Prostate gland (tissue), 2 donors: ENCODE measurements at regions not wholly inside any gene's neighbourhood (a gene's known extent, or its start where the extent isn't known, plus 50 kb on each side); places are given as distances from the start of the nearest gene placed in this dataset.
"Not testable (repeated sequence)": the region's sequence is repeated elsewhere in the genome, so short reads cannot be mapped to it uniquely, and the experiment has no call there.

Experiments used
- DNase-seq: peaks from one replicate; pipeline ENCODE4 v3.0.0-alpha.2; 2019; ENCODE audit warnings: low spot score
- H3K27ac ChIP-seq, 2 donors: fragments of 200-600 bp; sonication (generic); 2 replicates each; pipeline ENCODE4 v1.5.1; 2017 to 2019
- H3K27me3 ChIP-seq: fragments of 200-600 bp; sonication (generic); replicated peaks from 2 replicates; pipeline ENCODE4 v1.5.1; 2019; ENCODE audit not compliant: insufficient read depth
- H3K36me3 ChIP-seq, 2 donors: fragments of 200-600 bp; sonication (generic); 1 replicate in 1 of 2; 2 replicates in 1 of 2; pipeline versions ENCODE4 v1.5.1 to v1.8.1; 2017 to 2019
- H3K4me1 ChIP-seq: fragments of 200-600 bp; sonication (generic); replicated peaks from 2 replicates; pipeline ENCODE4 v1.5.1; 2019
- H3K4me3 ChIP-seq, 2 donors: fragments of 200-600 bp; sonication (generic); 2 replicates each; pipeline ENCODE4 v1.5.1; 2017 to 2019
- H3K9me3 ChIP-seq: fragments of 200-600 bp; sonication (generic); 2 replicates; pipeline ENCODE4 v1.5.1; 2017
- POLR2A ChIP-seq: fragments of 450-650 bp; IDR thresholded peaks from one replicate; pipeline ENCODE4 v1.6.1; 2016; ENCODE audit warnings: antibody characterized with exemption, mild to moderate bottlenecking
- POLR2AphosphoS5 ChIP-seq: sonication (generic); formaldehyde crosslinking; IDR thresholded peaks from one replicate; pipeline ENCODE4 v1.6.1; 2017; ENCODE audit warnings: antibody characterized with exemption
- WGBS: methylation state at CpG from one replicate; pipeline ENCODE4 v1.1.5; 2018; 5-methylcytosine and 5-hydroxymethylcytosine counted together
- intact Hi-C: fragments of 100-400 bp; cut with DNase I; formaldehyde crosslinking; loops from one replicate; pipeline ENCODE4 v1.14.2; 2022
- TF ChIP-seq, protein P1 (sequence below), 4 experiments: fragments of 200-600 bp in 2 of 4; fragments of 450-650 bp in 2 of 4; sonication (generic) in 2 of 4; IDR thresholded peaks; 1 replicate in 3 of 4; 2 replicates in 1 of 4; pipeline ENCODE4 v1.5.1; 2016 to 2019; ENCODE audit warnings: antibody characterized with exemption in 4 of 4, mild to moderate bottlenecking in 2 of 4, moderate library complexity in 2 of 4

DNA sequence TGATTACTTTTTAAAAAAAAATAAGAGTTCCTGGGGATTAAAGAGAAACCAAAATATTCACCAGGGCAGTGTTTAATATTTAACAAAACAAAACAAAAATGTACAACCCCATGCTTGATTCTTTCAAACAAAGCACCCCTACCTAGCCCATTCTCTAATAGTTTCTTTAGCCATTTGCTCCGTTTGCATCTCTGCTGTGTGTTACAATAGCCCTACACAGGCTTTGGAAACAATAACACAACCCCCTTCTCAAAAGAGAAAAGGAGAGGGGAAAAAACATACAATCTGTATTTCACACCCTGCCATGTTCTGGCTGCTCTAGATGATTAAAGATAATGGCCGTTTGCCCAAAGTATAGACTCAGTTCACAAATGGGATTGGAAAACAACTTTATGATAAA lies 302.9 kb downstream of the CPS1 start:
- no peak for DNase-seq
- intact Hi-C loops, result no loop called here
- Histone ChIP-seq H3K9me3 (no peaks in the 10 kb centered on the region), H3K36me3 (no peaks in the 10 kb centered on the region), H3K4me3 (no peak overlapping the region), H3K27ac (no peak overlapping the region), H3K27me3 (no peaks in the 10 kb centered on the region), H3K4me1 (no peaks in the 10 kb centered on the region)
- no peak for TF ChIP-seq POLR2AphosphoS5
- TF ChIP-seq POLR2A, result no peak
- TF ChIP-seq, protein P1, sequence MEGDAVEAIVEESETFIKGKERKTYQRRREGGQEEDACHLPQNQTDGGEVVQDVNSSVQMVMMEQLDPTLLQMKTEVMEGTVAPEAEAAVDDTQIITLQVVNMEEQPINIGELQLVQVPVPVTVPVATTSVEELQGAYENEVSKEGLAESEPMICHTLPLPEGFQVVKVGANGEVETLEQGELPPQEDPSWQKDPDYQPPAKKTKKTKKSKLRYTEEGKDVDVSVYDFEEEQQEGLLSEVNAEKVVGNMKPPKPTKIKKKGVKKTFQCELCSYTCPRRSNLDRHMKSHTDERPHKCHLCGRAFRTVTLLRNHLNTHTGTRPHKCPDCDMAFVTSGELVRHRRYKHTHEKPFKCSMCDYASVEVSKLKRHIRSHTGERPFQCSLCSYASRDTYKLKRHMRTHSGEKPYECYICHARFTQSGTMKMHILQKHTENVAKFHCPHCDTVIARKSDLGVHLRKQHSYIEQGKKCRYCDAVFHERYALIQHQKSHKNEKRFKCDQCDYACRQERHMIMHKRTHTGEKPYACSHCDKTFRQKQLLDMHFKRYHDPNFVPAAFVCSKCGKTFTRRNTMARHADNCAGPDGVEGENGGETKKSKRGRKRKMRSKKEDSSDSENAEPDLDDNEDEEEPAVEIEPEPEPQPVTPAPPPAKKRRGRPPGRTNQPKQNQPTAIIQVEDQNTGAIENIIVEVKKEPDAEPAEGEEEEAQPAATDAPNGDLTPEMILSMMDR (IDR thresholded peaks at IDR 0.05), result no peak
- WGBS, result 30% methylated on average over 2 of the region's 2 CpGs

DNA sequence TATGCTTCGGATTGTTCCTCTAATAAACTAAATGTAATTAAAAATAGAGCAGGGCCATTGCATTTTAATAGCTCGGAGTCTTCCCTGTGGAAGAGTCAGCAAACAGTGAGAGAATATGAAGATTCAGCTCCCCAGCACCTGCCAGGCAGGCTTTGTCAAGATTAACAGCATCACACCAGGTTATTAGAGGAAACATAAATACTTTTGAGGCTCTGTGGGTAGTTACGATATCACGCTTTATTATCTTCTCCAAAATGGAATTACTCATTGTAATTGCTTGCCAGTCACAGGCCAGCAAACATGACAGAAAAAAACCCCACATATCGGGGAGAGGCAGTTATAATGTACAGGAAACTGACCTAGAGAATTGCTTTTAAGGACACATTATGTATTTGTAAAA lies 303.9 kb downstream of the CPS1 start:
- intact Hi-C loops, result no loop called here
- no peaks in the 10 kb centered on the region for H3K36me3 ChIP-seq
- no peaks in the 10 kb centered on the region for H3K9me3 ChIP-seq
- H3K4me3 ChIP-seq, result no peak overlapping the region
- no peak overlapping the region for H3K27ac ChIP-seq
- 29% methylated on average over 5 of the region's 5 CpGs for WGBS
- no peaks in the 10 kb centered on the region for H3K4me1 ChIP-seq
- no peak for DNase-seq
- TF ChIP-seq POLR2A (no peak), POLR2AphosphoS5 (no peak)
- TF ChIP-seq, protein P1 (IDR thresholded peaks at IDR 0.05), result no peak
- no peaks in the 10 kb centered on the region for H3K27me3 ChIP-seq

DNA sequence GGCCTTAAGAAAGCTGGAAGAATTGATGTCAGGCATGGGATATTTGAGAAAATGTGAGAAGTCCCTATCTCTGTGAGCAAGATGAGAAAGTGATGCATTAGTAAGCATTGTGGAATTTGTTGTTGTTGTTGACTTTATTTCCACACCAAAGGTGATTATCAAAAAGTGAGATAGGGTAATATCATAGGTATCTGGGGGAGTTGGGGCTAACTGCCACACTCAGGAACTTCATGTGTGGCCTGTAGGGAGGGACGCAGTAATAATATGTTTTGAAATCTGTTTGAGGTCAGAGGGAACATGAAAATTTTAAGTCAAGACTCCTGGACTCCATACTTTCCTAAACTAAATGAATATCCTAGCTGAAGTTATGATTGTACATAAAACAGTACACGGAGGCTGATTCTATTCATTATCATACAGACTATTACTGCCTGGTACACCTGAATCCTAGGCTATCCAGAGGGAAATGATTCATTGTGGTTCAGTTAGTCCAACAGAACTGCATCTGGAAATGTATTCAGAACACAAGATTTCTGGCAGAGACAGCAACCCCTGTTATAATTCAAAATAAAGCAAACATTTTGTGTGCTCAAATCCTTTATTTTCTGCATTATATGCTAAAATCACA lies 304.8 kb downstream of the CPS1 start:
- no peak overlapping the region for H3K4me3 ChIP-seq
- no peaks in the 10 kb centered on the region for H3K4me1 ChIP-seq
- H3K9me3 ChIP-seq, result no peaks in the 10 kb centered on the region
- H3K36me3 ChIP-seq, result no peaks in the 10 kb centered on the region
- TF ChIP-seq, protein P1 (IDR thresholded peaks at IDR 0.05), result no peak
- no peak for TF ChIP-seq POLR2A
- TF ChIP-seq POLR2AphosphoS5, result no peak
- no peak overlapping the region for H3K27ac ChIP-seq
- intact Hi-C loops, result no loop called here
- no peaks in the 10 kb centered on the region for H3K27me3 ChIP-seq
- no peak for DNase-seq
- 80% methylated on average over 2 of the region's 2 CpGs for WGBS

DNA sequence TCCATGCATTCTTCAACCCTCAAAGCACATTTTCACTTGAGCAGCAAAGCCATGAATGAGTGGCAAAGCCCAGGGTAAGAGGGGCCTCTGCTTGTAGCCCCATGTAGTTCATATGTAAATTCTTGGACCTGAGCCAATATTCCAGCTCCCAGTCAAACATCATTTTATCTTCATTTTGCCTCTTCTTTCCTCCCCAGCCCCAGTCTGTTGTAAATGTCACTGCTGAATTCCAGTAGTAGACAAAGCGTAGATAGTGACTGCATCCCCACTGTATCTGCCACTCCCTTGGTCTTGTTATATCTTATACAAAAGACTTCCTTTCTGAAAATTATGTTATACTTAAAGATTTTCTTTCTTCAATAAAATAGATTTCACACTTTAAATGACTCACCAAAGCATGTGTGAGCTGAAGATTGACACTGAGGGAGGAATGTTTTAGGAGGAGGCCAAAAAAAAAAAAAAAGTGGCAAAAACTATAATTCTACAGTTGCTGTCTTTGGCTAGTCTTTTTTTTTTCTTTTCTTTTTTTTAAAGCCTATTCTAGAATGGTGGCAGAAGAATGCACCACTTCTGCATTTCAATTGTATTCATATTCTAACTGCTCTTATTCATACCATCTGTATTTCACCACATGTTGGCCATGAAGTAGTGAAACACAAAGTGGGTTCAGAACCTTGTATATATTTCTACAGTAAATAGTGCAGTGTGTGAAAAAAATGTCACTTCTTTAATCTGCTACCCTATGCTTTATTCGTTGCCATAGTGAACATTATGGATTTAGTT lies 306.1 kb downstream of the CPS1 start:
- WGBS, result 76% methylated on average over 2 of the region's 2 CpGs
- Histone ChIP-seq H3K36me3 (no peaks in the 10 kb centered on the region), H3K4me1 (no peaks in the 10 kb centered on the region), H3K27ac (no peak overlapping the region), H3K9me3 (no peaks in the 10 kb centered on the region), H3K27me3 (no peaks in the 10 kb centered on the region), H3K4me3 (no peak overlapping the region)
- intact Hi-C loops, result no loop called here
- TF ChIP-seq POLR2A (no peak), POLR2AphosphoS5 (no peak)
- TF ChIP-seq, protein P1 (IDR thresholded peaks at IDR 0.05), result no peak
- DNase-seq, result no peak

DNA sequence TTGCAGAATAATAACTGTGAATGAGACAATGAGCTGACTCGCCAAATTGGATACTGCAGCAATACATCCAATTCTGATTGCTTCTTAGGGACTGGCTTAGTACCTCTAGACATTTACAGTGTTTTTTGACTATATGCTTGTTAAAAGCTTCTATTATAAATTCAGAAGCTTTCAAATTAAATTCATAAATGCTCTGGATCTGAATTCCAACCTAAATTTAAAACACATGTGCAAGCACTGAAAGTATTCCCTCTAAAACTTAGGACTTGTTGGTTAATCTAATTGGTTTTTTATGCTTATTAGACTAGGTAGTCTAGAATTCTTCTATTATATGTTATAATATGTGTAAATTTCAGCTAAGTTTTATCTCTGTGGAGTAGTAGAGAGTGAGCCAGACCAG lies 306.9 kb downstream of the CPS1 start:
- TF ChIP-seq POLR2AphosphoS5 (no peak), POLR2A (no peak)
- TF ChIP-seq, protein P1 (IDR thresholded peaks at IDR 0.05), result no peak
- intact Hi-C loops, result no loop called here
- WGBS, result 73% methylated on average over 1 of the region's 1 CpG
- no peaks in the 10 kb centered on the region for H3K36me3 ChIP-seq
- H3K4me3 ChIP-seq, result no peak overlapping the region
- H3K9me3 ChIP-seq, result no peaks in the 10 kb centered on the region
- no peak for DNase-seq
- H3K27ac ChIP-seq, result no peak overlapping the region
- H3K27me3 ChIP-seq, result no peaks in the 10 kb centered on the region
- H3K4me1 ChIP-seq, result no peaks in the 10 kb centered on the region

DNA sequence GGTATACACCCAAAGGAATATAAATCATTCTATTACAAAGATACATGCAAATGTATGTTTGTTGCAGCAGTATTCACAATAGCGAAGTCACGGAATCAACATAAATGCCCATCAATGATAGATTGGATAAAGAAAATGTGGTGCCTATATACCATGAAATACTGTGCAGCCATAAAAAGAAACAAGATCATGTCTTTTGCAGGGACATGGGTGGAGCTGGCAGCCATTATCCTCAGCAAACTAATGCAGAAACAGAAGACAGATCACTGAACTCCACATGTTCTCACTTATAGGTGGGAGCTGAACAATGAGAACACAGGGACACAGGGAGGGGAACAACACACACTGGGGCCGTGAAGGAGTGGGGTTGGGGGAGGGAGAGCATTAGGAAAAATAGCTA lies 315.2 kb downstream of the CPS1 start:
- H3K4me3 ChIP-seq, H3K9me3 ChIP-seq, DNase-seq, intact Hi-C loops, H3K27ac ChIP-seq, H3K27me3 ChIP-seq, H3K36me3 ChIP-seq, H3K4me1 ChIP-seq: not testable (repeated sequence)
- 90% methylated on average over 3 of the region's 3 CpGs for WGBS
